Spleen (tissue), 7 donors: ENCODE measurements at regions not wholly inside any gene's neighbourhood (a gene's known extent, or its start where the extent isn't known, plus 50 kb on each side); places are given as distances from the start of the nearest gene placed in this dataset.

ENCODE experiments used
- CTCF ChIP-seq, 11 experiments: fragments of 200-600 bp in 7 of 11; fragments of 450-650 bp in 4 of 11; sonication (generic) in 4 of 11; IDR thresholded peaks in 8 of 11; conservative IDR thresholded peaks in 3 of 11; 1 replicate in 7 of 11; 2 replicates in 4 of 11; pipeline versions ENCODE4 v1.4.0 to v1.8.0; 2016 to 2021; ENCODE audit warnings: antibody characterized with exemption in 11 of 11, inconsistent platforms in 4 of 11, mild to moderate bottlenecking in 1 of 11
- POLR2A ChIP-seq, 3 donors: fragments of 450-650 bp; IDR thresholded peaks; one replicate each; pipeline ENCODE4 v1.5.1; 2017; ENCODE audit warnings: antibody characterized with exemption in 3 of 3, mild to moderate bottlenecking in 1 of 3
- donor health status: DM: no; HTN: no; CAD: no; lungs with moderate emphysema.
- donor health status: DM: no; HTN: no; CAD: no.
- donor health status: DM: no; HTN: no; CAD: no.

DNA sequence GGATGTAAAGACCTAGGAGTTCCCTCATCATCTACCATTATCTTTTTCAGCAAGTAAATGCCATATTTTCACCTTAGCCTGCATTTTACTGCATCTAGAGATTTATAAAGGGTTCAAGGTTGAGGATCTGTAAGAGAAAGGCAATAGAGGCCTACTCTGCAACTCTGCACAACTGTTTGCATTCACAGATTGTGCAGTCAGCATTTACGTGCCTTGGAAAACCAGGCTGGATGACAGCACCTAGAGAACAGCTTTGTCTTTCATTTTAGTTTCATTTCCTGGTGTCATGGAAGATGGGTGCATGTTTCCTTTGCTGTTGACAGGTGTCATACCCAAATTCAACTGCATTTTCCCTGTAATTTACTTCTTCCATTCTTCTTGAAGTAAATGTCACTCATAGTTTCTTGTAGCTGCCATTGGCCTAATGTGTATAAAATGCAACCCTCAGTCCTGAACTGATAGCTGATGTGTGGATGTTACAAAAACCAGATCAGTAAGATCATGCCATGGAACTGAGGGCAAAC, 817.5 kb downstream of the SQOR start:
- no peak for TF ChIP-seq CTCF (IDR thresholded peaks at IDR 0.05 in 8 of 11, conservative IDR thresholded peaks at IDR 0.05 in 3 of 11)
- no peak for TF ChIP-seq POLR2A (IDR thresholded peaks at IDR 0.05)
